ENCODE measurements at regions not wholly inside any gene's neighbourhood (a gene's known extent, or its start where the extent isn't known, plus 50 kb on each side); places are given as distances from the start of the nearest gene placed in this dataset.
A peak's percentile ranks its signal among the peaks of the same experiment; 100 is the strongest.
"Not testable (repeated sequence)": the region's sequence is repeated elsewhere in the genome, so short reads cannot be mapped to it uniquely, and the experiment has no call there.

- no peak overlapping the region for H3K4me3 ChIP-seq (ENCODE audit: low read depth, low read length)
- no peak for TF ChIP-seq CTCF (conservative IDR thresholded peaks at IDR 0.05; ENCODE audit: low read depth, low read length)
- DNase-seq (ENCODE audit: low read depth): no peak
Measured at GRCh38 chr5:68055686-68056085, 159.9 kb upstream of the PIK3R1 start.

- TF ChIP-seq CTCF (conservative IDR thresholded peaks at IDR 0.05; ENCODE audit: low read depth, low read length): no peak
- no peak overlapping the region for H3K4me3 ChIP-seq (ENCODE audit: low read depth, low read length)
Measured at GRCh38 chr5:68054638-68055037, 160.9 kb upstream of the PIK3R1 start.

GRCh38 chr5:68053202-68053601, 162.4 kb upstream of the PIK3R1 start:
- no peak for DNase-seq (ENCODE audit: low read depth)
- no peak overlapping the region for H3K4me3 ChIP-seq (ENCODE audit: low read depth, low read length)
- TF ChIP-seq CTCF (conservative IDR thresholded peaks at IDR 0.05; ENCODE audit: low read depth, low read length): no peak

More at GRCh38 chr5:68054638-68055037, 160.9 kb upstream of the PIK3R1 start:
- DNase-seq (ENCODE audit: low read depth): no peak

GRCh38 chr5:68049053-68049713, 166.4 kb upstream of the PIK3R1 start:
- no peak for DNase-seq (ENCODE audit: low read depth)
- TF ChIP-seq CTCF (conservative IDR thresholded peaks at IDR 0.05; ENCODE audit: low read depth, low read length): no peak
- H3K4me3 ChIP-seq (ENCODE audit: low read depth, low read length): no peak overlapping the region

- no peak for DNase-seq (ENCODE audit: low read depth)
- TF ChIP-seq CTCF (conservative IDR thresholded peaks at IDR 0.05; ENCODE audit: low read depth, low read length): no peak
- H3K4me3 ChIP-seq (ENCODE audit: low read depth, low read length): no peak overlapping the region
Measured at GRCh38 chr5:68048516-68048915, 167.0 kb upstream of the PIK3R1 start.

GRCh38 chr5:68048054-68048453, 167.5 kb upstream of the PIK3R1 start:
- H3K4me3 ChIP-seq (ENCODE audit: low read depth, low read length); DNase-seq (ENCODE audit: low read depth): not testable (repeated sequence)

- peak; percentile 68 for DNase-seq (ENCODE audit: low read depth)
- H3K4me3 ChIP-seq (ENCODE audit: low read depth, low read length): no peak overlapping the region
- no peak for TF ChIP-seq CTCF (conservative IDR thresholded peaks at IDR 0.05; ENCODE audit: low read depth, low read length)
Measured at GRCh38 chr5:68047035-68047434, 168.5 kb upstream of the PIK3R1 start.
